NCI-H146 (cell line): ENCODE measurements at regions not wholly inside any gene's neighbourhood (a gene's known extent, or its start where the extent isn't known, plus 50 kb on each side); places are given as distances from the start of the nearest gene placed in this dataset.
"Not testable (repeated sequence)": the region's sequence is repeated elsewhere in the genome, so short reads cannot be mapped to it uniquely, and the experiment has no call there.

Source experiments
- DNase-seq: peaks from one replicate; lab custom pipeline; 2025; lab: John Stamatoyannopoulos, UW

DNA sequence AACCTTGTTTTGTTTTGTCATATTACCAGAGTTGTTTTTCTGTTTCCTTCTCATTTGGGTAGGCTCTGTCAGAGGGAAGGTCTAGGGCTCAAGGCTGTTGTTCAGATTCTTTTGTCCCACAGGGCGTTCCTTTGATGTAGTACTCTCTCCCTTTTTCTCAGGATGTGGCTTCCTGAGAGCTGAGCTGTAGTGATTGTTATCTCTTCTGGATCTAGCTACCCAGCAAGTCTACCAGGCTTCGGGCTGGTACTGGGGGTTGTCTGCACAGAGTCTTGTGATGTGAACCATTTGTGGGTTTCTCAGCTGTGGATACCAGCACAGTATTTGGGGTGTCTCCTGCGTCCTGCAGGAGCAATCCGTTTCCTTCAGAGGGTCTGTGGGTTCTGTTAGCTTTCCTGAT is 74.2 kb upstream of the GNG12 start:
- not testable (repeated sequence) for DNase-seq

GRCh38 chr1:67906015-67906414 is 72.7 kb upstream of the GNG12 start:
- not testable (repeated sequence) for DNase-seq

GRCh38 chr1:67902546-67903223 is 69.4 kb upstream of the GNG12 start:
- DNase-seq = not testable (repeated sequence)

- no peak for DNase-seq
Observed at GRCh38 chr1:67898033-67898726, 64.9 kb upstream of the GNG12 start.

DNA sequence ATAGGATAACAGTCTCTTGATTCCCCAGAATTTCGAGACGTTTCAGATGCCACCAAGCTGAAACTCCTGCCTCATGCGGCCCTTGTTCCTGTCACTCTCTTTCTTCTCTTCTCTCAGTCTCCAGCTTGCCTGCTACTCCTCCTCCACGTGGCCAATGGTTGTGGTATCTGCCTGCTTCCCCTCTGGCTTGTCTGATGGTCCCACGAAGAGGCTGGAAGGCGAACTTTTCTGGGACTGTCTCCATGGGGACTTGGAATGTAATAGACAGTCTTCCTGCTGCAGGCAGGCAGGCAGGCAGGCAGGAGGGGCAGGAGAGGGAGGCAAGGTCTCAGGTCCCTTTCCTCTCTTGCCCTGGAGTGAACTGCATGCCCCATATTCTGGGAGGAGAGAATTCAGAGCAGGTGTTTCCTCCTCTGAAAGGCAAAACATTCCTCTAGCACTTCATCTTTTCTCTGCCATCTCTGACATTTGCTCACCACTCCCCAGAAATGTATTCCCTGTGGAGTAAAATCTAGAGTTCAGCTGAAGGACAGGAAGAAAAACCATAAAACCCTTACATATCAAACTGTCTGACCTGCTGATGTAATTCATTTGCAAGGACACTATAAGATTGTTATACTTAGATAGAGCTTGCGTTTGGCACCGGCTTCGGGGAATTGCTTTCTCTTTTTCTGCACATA is 64.1 kb upstream of the GNG12 start:
- peak; percentile 7 for DNase-seq

- DNase-seq = peak; percentile 76
Observed at GRCh38 chr1:67896826-67897225, 63.6 kb upstream of the GNG12 start.

DNA sequence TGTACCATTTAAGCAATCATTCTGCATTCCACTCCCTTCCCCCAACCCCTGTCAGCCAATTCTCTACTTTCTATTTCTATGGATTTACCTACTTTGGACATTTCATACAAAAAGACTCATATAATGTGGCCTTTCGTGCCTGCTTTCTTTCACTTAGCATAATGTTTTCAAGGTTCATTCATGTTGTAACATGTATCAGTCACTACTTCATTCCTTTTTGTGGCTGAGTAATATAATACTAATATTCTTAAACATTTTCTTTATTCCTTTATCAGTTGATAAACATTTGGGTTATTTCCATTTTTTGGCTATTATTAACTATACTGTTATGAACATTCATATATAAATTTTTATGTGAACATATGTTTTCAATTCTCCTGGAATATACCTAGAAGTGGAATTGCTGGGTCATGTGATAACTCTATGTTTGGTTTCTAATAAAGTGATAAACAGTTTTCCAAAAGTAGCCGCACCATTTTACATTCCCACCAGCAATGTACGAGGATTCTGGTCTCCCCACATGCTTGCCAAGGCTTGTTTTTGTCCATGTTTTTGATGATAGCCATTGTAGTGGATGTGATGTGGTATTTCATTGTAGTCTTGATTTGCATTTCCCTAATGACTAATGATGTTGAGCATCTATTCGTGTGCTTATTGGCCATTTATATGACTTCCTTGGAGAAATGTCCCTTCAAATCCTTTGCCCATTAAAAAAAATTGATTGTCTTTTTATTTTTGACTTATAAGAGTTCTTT is 61.9 kb upstream of the GNG12 start:
- no peak for DNase-seq

DNA sequence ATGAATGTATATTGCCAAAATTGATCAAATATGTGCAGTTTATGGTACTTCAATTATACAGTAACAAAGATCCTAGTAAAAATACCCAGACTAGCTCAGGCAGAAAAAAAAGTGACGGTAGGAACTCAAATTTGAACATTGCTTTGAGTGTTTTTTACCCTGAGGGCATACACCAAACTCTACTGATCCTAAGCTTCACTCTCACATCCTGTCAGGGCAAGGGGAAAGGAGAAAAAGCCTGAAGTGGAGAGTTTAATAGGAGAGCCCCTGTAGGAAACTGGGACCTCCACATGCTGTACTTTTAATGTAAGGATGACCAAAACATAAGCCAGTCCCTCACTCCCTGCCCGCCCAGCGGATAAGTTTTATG is 59.8 kb upstream of the GNG12 start:
- DNase-seq = peak; percentile 28

DNA sequence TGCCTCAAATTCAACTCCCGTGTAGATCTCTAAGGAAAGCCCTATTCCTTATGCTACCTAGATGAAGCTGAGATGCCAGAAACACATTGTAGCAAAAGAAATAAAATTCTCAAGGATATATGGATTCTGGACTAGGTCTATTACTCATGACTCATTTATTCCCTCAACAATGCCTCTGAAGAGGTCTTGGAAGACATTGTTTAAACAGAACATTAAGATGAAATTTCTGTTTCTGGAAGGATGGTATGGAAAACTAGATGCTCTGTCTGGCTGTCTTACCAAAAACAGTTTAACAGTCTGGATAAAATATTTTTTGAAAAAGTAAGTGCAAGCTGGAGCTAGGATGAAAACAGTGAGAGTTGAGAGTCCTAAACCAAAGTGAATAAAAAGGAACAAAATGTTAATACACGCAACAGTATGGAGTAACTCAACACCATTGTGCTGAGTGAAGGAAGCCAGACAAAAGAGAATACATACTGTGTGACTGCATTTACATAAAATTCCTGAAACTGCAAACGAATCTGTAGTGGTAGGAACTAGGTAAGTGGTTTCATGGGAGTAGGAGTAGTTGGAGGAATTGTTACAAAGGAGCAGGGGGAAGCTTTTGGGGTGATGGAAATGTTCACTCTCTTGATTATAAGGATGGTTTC is 59.3 kb upstream of the GNG12 start:
- peak; percentile 12 for DNase-seq

GRCh38 chr1:67890857-67891256 is 57.6 kb upstream of the GNG12 start:
- DNase-seq = no peak

- no peak for DNase-seq
Observed at GRCh38 chr1:67889953-67890567, 56.8 kb upstream of the GNG12 start.

DNA sequence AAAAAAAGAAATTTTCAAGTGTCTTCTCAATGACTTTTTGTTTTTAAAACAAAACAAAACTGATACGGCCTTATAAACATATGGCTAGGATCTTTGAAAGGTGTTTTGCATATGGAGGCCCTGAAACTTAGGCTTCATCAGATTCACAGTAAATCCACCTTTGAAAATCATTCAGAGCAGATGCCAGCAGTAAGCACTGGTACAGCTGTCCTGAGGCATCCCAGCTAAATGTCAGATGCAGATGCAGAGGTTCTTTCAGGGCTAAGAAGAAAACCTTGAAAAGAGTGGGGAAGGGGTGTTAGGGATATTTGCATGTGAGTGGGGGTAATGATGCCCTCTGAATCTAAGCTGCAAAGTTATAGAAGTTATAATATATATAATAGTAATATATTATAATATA is 56.2 kb upstream of the GNG12 start:
- DNase-seq = no peak

- peak; percentile 69 for DNase-seq
Observed at GRCh38 chr1:67888216-67889106, 55.2 kb upstream of the GNG12 start.

- peak; percentile 2 for DNase-seq
Observed at GRCh38 chr1:67887146-67887545, 53.9 kb upstream of the GNG12 start.

- DNase-seq = no peak
Observed at GRCh38 chr1:67886076-67886475, 52.8 kb upstream of the GNG12 start.

GRCh38 chr1:67883069-67883468 is 49.8 kb upstream of the GNG12 start:
- DNase-seq = no peak
